ENCODE measurements at regions not wholly inside any gene's neighbourhood (a gene's known extent, or its start where the extent isn't known, plus 50 kb on each side); places are given as distances from the start of the nearest gene placed in this dataset.
"Not testable (repeated sequence)": the region's sequence is repeated elsewhere in the genome, so short reads cannot be mapped to it uniquely, and the experiment has no call there.

DNA sequence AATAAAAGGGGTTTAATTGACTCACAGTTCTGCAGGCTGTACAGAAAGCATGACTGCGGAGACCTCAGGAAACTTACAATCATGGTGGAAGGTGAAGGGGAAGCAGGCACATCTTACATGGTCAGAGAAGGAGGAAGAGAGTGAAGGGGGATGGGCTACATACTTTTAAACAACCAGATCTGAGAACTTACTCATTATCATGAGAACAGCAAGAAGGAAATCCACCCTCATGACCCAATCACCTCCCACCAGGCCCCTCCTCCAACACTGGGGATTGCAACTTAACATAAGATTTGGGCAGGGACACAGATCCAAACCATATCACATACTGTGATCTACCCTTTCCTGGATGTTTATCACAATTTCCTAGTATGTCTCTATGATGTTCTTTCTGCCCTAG is 1093.0 kb upstream of the TMEM132C start:
- in situ Hi-C loops (cut with HindIII; ENCODE audit: low pct_ligation_motif_present, low pct_unique_long_range_greater_than_20kb, low sequenced_read_pairs); DNase-seq: not testable (repeated sequence)

DNA sequence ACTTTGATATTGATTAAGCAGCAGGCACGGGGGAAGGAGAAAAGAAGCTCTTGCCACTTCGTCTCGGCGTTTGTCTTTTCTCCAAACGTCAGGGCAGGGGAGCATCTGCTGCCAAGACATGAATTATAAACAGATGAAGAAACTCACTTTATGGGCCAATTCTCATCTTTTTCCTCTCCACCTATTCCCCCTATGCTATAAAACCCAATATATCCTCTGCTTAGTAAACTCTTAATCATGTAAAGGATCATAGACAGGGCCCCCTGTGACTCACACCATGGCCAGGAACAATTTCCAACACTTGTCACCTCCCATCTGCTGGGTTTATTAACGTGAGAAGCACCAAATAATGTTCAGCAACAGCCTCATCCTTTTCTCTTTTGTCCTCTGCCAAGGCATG is 1092.1 kb upstream of the TMEM132C start:
- no peak for DNase-seq
- in situ Hi-C loops (cut with HindIII; ENCODE audit: low pct_ligation_motif_present, low pct_unique_long_range_greater_than_20kb, low sequenced_read_pairs), result no loop called here

DNA sequence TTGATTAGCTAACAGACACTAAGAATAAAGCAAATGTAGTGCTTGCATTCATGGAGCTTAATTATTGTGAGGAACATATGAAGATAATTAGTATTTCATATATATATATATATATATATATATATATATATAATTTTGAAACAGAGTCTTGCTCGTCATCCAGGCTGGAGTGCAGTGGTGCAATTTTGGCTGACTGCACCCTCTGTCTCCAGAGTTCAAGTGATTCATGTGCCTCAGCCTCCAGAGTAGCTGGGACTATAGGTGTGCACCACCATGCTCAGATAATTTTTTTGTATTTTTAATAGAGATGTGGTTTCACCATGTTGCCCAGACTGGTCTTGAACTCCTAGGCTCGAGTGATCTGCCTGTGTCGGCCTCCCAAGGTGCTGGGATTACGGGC is 1091.6 kb upstream of the TMEM132C start:
- in situ Hi-C loops (cut with HindIII; ENCODE audit: low pct_ligation_motif_present, low pct_unique_long_range_greater_than_20kb, low sequenced_read_pairs), result no loop called here
- DNase-seq, result no peak

DNA sequence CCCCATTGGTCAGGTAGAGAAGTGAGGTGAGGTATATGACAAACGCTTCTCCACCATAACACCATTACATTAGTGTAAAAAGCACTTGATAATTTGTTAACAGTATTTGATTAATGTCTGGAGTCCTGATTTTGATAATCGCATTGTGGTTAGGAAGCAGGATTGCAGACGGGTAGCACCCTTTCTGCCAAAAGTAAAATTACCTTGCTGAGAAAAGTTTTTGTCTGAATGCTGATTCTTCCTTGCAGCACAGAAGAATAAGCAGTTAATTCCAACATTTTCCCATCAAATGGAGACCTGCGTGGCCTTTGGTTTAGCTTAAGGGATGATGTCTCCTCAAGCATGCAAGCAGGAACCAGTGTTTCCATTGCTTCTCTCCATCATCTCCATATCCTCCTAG is 1090.2 kb upstream of the TMEM132C start:
- no peak for DNase-seq
- in situ Hi-C loops (cut with HindIII; ENCODE audit: low pct_ligation_motif_present, low pct_unique_long_range_greater_than_20kb, low sequenced_read_pairs), result no loop called here

DNA sequence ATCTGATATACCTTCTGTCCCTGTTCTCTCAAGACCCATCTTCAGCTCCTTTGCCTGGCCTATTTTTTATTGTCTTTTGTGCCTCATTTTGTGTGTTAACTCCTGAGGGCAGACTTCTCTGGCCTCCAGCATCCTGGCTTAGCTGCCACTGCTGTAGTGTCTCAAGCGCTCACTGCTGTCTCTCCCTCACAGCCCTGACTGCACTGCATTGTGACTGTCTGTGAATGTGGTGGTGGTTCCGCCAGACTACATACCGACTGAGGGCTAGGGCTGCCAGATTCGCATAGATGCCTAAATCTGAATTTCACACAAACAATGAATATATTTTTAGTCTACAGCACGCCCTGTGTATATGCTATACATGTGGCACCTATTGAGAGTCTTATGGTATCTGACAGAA is 1088.9 kb upstream of the TMEM132C start:
- in situ Hi-C loops (cut with HindIII; ENCODE audit: low pct_ligation_motif_present, low pct_unique_long_range_greater_than_20kb, low sequenced_read_pairs), result no loop called here
- no peak for DNase-seq

DNA sequence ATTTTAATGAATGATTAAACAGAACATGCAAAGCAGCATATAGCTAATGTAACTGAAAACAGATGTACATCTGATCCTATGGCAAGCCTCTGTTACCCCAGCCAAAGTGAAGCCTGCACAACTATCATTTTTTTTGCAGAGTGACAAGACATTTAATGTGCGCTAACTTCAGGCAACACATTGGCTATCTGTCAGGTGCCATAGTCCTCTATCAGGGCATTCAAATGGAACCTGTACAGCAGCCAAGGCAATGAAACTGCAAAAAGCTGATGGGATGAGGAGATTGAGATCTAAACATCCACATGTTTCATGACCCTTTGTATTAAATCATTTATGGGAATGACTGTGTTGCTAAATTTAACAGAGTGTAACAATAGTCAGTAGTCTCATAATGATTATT is 1088.5 kb upstream of the TMEM132C start:
- DNase-seq, result no peak
- in situ Hi-C loops (cut with HindIII; ENCODE audit: low pct_ligation_motif_present, low pct_unique_long_range_greater_than_20kb, low sequenced_read_pairs), result no loop called here

DNA sequence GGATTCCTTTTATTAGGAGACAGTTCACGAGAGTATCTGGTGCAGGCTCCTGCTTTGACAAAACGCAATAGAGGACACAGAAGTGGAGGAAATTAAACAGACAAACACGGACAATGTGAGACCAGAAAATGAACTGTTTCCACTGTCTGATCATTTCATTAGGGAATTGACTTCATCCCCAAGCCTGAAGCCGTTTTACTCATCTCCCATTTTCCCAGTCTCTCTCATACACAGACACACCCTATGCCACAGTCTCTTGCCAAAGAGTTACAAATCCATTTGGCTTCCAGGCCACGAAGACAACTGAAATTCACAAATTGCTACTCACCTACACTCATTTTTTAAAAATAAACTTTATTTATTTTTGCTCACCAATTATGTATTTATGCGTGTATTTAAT is 1087.8 kb upstream of the TMEM132C start:
- in situ Hi-C loops (cut with HindIII; ENCODE audit: low pct_ligation_motif_present, low pct_unique_long_range_greater_than_20kb, low sequenced_read_pairs), result no loop called here
- no peak for DNase-seq

DNA sequence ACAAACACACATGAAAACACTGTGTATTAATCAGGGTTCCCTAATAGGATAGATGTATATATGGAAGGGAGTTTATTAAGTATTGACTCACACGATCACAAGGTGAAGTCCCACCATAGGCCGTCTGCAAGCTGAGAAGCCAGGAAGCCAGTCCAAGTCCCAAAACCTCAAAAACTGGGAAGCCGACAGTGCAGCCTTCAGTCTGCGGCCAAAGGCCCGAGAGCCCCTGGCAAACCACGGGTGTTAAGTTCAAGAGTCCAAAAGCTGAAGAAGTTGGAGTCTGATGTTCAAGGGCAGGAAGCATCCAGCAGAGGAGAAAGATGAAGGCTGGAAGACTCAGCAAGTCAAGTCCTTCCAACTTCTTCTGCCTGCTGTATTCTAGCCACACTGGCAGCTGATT is 1085.0 kb upstream of the TMEM132C start:
- no peak for DNase-seq
- in situ Hi-C loops (cut with HindIII; ENCODE audit: low pct_ligation_motif_present, low pct_unique_long_range_greater_than_20kb, low sequenced_read_pairs), result no loop called here

DNA sequence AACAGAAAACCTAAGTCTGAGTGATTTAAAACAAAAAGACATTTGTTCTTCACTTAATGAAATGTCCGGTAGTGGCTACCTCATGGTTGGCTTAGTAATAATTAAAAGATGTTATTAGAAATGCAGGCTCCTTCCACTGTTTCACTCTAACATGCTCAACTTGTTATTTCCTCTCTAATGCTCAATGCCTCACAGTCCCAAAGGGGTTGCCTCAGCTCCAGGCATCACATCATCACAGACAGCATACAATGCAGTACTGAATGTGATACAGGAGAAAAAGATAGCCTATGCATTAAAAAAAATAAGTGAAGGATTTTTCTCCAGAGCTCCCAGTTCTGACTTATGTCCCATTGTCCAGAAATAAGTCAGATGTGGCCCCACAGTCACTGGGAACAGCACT is 1077.0 kb upstream of the TMEM132C start:
- in situ Hi-C loops (cut with HindIII; ENCODE audit: low pct_ligation_motif_present, low pct_unique_long_range_greater_than_20kb, low sequenced_read_pairs), result no loop called here

DNA sequence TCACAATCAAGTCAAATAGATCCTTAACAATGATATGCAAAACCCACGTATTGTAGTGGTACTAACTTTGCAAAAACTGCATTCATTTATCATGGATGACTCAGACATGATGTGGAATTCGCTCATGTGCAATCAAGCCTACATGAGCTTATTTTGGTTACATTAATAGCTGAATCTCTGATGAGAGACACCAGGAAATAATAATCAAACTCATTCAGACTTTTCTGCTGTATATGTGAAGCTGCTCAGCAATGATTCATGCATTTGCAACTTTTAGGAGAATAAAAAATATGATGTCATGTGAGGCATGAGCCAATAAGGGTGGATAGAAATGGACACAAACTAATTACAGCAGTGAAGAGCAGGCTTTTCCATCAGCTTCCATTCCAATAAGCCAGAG is 1075.8 kb upstream of the TMEM132C start:
- DNase-seq, result peak; percentile 53
- in situ Hi-C loops (cut with HindIII; ENCODE audit: low pct_ligation_motif_present, low pct_unique_long_range_greater_than_20kb, low sequenced_read_pairs), result no loop called here

More for the DNA sequence above, 1077.0 kb upstream of the TMEM132C start:
- DNase-seq, result no peak

DNA sequence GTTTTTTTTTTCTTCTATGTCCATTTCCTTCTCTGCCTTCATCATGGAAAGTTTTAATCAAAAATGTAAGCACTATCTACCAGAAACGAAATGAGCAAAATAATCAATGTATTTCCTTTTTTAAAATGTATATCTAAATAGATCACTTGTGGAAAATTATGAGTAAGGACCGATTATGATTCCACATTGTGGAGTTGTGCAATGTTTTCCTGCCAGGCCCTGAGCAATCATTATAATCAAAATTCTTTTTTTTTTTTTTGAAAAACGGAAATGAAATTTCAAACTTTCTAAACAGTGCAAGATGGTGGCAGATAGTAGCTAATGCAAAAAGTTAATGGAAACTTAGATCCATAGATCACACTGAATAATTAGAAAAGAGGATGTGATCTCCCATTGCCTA is 1074.6 kb upstream of the TMEM132C start:
- no peak for DNase-seq
- in situ Hi-C loops (cut with HindIII; ENCODE audit: low pct_ligation_motif_present, low pct_unique_long_range_greater_than_20kb, low sequenced_read_pairs), result no loop called here

DNA sequence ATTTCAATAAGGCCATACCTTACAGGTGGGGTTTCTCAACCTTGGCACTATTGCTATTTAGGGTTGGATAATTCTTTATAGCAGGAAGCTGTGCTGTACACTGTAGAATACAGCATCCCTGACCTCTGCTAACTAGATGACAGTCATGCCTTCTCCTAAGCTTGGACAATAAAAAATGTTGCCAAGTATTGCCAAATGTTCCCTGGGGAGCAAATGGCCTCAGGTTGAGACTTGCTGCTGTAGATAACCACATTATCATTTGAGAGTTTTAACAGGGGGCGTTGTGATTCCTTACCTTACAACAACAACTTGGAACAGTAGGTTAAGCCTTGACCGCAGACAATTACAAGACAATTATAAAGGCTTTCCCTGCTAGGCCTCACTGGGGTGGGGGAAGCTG is 1073.6 kb upstream of the TMEM132C start:
- in situ Hi-C loops (cut with HindIII; ENCODE audit: low pct_ligation_motif_present, low pct_unique_long_range_greater_than_20kb, low sequenced_read_pairs), result no loop called here
- DNase-seq, result no peak

DNA sequence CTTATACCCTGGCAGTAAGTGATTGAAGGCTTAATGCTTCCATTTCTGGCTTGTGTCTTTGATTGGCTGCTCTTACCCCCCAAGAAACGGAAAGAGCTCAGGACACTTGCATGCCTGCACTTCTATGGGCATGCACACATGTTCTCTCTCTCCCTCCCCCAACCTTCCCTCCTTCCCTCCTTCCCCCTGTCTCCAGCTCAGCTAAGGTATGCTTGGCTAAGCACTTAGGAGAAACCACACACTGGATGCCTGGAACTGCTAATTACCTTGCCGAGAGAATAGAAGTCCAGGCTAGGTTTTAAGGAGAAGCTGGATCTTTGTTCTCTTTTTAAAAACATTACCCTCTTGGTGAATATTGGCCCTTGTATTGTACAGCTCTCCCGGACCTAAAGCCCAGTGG is 1072.8 kb upstream of the TMEM132C start:
- in situ Hi-C loops (cut with HindIII; ENCODE audit: low pct_ligation_motif_present, low pct_unique_long_range_greater_than_20kb, low sequenced_read_pairs), result no loop called here
- no peak for DNase-seq

DNA sequence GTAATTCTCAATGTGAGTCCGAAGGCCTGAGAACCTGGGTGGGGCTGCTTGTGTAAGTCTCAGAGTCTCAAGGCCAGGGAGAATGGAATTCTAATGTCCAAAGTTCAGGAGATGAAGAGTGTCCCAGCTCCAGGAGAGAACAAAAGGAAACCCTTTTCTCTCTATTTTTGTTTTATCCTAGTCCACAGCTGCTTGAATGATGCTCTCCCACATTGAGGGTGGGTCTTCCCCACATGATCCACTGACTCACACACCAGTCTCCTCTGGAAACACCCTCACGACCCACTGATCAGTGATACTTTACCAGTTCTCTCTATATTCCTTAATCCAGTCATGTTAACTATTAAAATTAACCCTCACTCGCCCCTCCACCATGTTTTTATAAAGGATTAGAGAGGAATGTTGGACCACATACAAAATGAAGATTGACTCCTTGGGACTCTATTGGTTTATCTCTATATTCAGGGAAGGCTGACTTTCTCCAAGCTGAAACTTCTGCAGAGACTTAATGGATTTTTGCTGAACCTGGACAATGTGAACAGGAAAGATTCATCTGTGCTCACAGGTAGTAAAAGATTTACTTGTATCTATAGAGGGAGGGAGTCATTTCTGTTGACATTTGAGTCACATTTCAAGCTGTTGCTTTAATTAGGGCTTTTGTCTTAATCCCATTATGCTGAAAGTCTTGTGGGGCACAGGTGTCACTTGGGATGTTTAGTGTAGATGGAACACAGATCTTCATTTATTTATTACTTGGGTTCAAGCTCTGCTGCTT is 1061.0 kb upstream of the TMEM132C start:
- DNase-seq, result peak; percentile 44
- in situ Hi-C loops (cut with HindIII; ENCODE audit: low pct_ligation_motif_present, low pct_unique_long_range_greater_than_20kb, low sequenced_read_pairs), result no loop called here

DNA sequence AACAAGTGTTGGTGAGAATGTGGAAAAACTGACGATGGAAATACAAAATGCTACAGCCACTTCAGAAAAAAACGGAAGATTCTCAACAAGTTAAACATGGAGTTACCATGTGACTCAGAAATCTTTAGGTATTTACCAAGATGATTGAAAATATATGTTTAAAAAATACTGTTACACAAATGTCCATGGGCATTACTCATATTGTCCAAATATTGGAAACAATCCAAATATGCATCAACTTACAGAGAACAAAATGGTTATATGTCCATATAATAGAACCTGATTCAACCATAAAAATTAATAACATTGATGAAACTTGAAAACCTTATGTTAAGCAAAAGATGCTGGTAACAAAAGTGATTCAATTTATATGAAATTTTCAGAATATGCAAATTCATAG is 1057.7 kb upstream of the TMEM132C start:
- in situ Hi-C loops (cut with HindIII; ENCODE audit: low pct_ligation_motif_present, low pct_unique_long_range_greater_than_20kb, low sequenced_read_pairs), result no loop called here
- no peak for DNase-seq

DNA sequence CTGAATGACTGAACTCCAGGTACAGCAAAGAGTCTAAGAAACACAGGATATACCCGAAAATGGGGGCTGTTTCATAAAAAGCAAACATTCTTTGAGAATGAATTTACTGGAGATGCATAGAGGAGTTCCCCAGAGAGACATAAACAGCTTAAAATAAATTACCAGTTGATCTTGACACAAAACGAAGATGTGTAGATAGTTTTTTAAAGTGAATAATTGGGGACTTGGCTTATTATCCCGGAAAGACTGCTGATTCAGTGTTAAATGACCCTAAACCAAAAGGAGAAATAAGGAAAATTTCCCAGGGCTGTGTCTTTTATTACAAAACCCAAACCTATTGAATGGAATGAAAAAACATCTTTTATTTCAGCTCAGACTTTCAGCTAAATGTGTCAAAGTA is 1052.8 kb upstream of the TMEM132C start:
- in situ Hi-C loops (cut with HindIII; ENCODE audit: low pct_ligation_motif_present, low pct_unique_long_range_greater_than_20kb, low sequenced_read_pairs), result no loop called here
- no peak for DNase-seq

DNA sequence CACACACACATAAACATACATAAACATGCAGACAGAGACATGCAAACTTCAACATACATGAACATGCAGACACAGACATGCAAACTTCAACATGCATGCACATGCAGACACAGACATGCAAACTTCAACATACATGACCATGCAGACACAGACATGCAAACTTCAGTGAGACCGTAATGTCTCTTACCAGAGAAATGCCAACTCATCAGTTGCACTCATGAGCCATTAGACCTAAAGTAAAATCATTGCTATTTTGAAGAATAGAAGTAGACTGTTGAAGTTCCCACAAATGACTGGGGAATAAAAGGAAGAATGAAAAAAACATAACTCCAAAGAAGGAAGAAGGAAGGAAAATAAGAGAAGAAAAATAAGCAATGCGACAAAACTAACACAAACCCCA is 1044.0 kb upstream of the TMEM132C start:
- DNase-seq, result no peak
- in situ Hi-C loops (cut with HindIII; ENCODE audit: low pct_ligation_motif_present, low pct_unique_long_range_greater_than_20kb, low sequenced_read_pairs), result no loop called here

DNA sequence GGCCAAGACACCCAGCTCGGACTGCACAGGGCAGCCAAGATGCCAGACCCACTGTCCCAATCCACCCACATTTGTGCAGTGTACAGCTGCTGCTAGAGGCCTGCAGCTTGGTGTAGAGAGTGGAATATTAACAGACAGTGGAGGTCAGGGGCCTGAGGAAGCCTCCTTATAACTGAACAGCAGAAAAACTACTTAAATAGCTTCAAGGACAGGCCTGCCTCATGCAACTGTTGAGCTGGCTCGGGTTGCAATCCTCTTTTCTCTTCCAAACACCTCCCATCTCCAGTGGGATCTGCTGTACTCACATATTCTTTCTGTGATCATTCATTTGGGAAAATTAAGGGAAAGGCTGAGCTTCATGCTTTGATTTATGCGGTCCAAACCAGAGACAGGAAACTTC is 1043.2 kb upstream of the TMEM132C start:
- in situ Hi-C loops (cut with HindIII; ENCODE audit: low pct_ligation_motif_present, low pct_unique_long_range_greater_than_20kb, low sequenced_read_pairs), result no loop called here
- DNase-seq, result no peak

DNA sequence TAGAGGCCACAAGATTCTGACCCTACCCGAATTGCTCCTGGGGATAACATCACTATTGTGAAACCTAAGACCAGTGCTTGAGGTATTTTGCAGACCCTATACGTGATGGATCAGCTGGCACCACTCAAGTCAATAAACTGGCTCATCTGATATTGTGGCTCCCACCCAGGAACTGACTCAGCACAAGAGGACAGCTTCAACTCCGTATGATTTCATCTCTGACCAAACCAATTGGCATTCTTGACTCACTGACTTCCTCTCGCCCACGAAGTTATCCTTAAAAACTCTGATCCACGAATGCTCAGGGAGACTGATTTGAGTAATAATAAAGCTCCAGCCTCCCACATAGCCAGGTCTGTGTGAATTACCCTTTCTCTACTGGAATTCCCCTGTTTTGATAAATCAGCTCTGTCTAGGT is 1036.1 kb upstream of the TMEM132C start:
- peak; percentile 98 for DNase-seq

DNA sequence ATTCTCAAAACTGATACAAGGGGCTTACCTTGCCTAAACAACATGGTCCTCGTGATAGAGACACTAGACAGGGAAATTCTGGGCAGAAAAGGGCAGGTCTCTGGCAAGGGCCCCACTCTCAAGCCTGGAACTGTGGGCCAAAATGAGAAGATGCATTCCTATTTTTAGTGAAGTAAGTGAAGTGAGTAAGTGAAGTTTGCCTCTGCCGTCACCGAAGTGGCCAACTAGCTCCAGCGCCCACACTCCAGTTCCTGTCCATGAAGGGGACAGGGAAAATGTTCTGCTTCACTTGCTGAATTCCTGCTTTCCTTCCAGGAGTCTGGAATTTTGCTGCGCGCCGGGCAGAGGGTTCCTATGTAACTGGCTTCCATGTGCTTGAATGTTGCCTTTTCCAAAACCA is 1035.6 kb upstream of the TMEM132C start:
- in situ Hi-C loops (cut with HindIII; ENCODE audit: low pct_ligation_motif_present, low pct_unique_long_range_greater_than_20kb, low sequenced_read_pairs), result no loop called here

More for the DNA sequence above, 1036.1 kb upstream of the TMEM132C start:
- in situ Hi-C loops (cut with HindIII; ENCODE audit: low pct_ligation_motif_present, low pct_unique_long_range_greater_than_20kb, low sequenced_read_pairs), result no loop called here

DNA sequence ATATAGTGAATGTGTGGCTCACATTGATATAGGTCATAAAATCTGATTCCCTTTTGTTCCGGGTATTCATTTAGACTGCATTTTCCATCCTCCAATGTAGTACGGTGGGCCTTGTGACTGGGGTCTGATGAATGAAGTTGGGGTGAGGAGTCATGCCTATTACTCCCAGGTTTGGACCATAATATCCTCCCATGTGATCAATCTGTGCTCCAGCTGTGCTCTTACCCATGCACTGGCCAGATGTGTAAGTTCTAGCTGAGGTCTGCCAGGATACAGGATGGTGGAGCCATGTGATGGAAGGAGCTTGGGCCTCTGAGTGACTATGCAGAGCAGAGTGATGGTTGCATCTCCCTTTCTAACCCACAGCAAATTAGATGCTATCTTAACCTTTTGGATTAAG is 1034.0 kb upstream of the TMEM132C start:
- in situ Hi-C loops (cut with HindIII; ENCODE audit: low pct_ligation_motif_present, low pct_unique_long_range_greater_than_20kb, low sequenced_read_pairs), result no loop called here
- DNase-seq, result no peak

More for the DNA sequence above, 1035.6 kb upstream of the TMEM132C start:
- DNase-seq, result no peak

Data from ACHN (cell line).